SU-DHL-6 (cell line): ENCODE measurements at regions not wholly inside any gene's neighbourhood (a gene's known extent, or its start where the extent isn't known, plus 50 kb on each side); places are given as distances from the start of the nearest gene placed in this dataset.

ENCODE experiments used
- H2AFZ ChIP-seq: fragments of 200-600 bp; sonication (generic); 2 replicates; pipeline ENCODE4 v1.6.1; 2014; ENCODE audit warnings: low read depth, mild to moderate bottlenecking, moderate library complexity, mixed read lengths, antibody characterized with exemption, low read length; ENCODE audit not compliant: severe bottlenecking
- H3F3A ChIP-seq: fragments of 200-600 bp; shearing (Covaris generic); 2 replicates; pipeline ENCODE4 v1.6.0; 2016; ENCODE audit warnings: antibody characterized with exemption, mild to moderate bottlenecking; ENCODE audit not compliant: insufficient read depth
- H3K27ac ChIP-seq: fragments of 200-600 bp; sonication (generic); 2 replicates; pipeline ENCODE4 v1.5.1; 2016; ENCODE audit warnings: low read depth, mild to moderate bottlenecking, low read length, moderate library complexity, mixed read lengths
- H3K27me3 ChIP-seq: fragments of 200-600 bp; sonication (generic), shearing (Covaris generic); 2 replicates; pipeline ENCODE4 v1.6.0; 2014; ENCODE audit warnings: mild to moderate bottlenecking, low read length
- H3K36me3 ChIP-seq: fragments of 200-600 bp; sonication (generic); 2 replicates; pipeline ENCODE4 v1.6.1; 2014; ENCODE audit warnings: mild to moderate bottlenecking, low read length, mixed read lengths
- H3K4me2 ChIP-seq: fragments of 300-600, 200-600 bp; shearing (Covaris generic), sonication (generic); 2 replicates; pipeline ENCODE4 v1.6.0; 2014; ENCODE audit warnings: low read length, low read depth, mild to moderate bottlenecking; ENCODE audit not compliant: poor library complexity, severe bottlenecking
- H3K4me3 ChIP-seq: fragments of 200-600 bp; sonication (generic); 2 replicates; pipeline ENCODE4 v1.5.1; 2014; ENCODE audit warnings: antibody characterized with exemption, low read length, mild to moderate bottlenecking, mixed read lengths; ENCODE audit not compliant: insufficient read depth, poor library complexity, severe bottlenecking
- H3K79me2 ChIP-seq: fragments of 200-600 bp; sonication (generic); 2 replicates; pipeline ENCODE4 v1.6.1; 2014; ENCODE audit warnings: mild to moderate bottlenecking, low read length, moderate library complexity; ENCODE audit not compliant: insufficient read depth
- H3K9ac ChIP-seq: fragments of 200-600 bp; sonication (generic); 2 replicates; pipeline ENCODE4 v1.7.0; 2014; ENCODE audit warnings: mild to moderate bottlenecking, low read length
- H3K9me2 ChIP-seq: fragments of 200-600 bp; sonication (generic); replicated peaks from 2 replicates; pipeline ENCODE4 v1.6.1; 2014; ENCODE audit warnings: low read length; ENCODE audit not compliant: insufficient read depth
- H3K9me3 ChIP-seq: fragments of 200-600 bp; sonication (generic); 2 replicates; pipeline ENCODE4 v1.6.1; 2014; ENCODE audit warnings: low read length, mixed read lengths; ENCODE audit not compliant: insufficient read depth
- H4K20me1 ChIP-seq: fragments of 200-600 bp; sonication (generic); 2 replicates; pipeline ENCODE4 v1.6.1; 2014; ENCODE audit warnings: low read depth, mild to moderate bottlenecking, antibody characterized with exemption, low read length, moderate library complexity, mixed read lengths
- CTCF ChIP-seq: fragments of 200-600 bp; sonication (generic); IDR thresholded peaks from one replicate; pipeline ENCODE4 v1.5.1; 2017; ENCODE audit warnings: antibody characterized with exemption, mild to moderate bottlenecking, low read length, moderate library complexity; ENCODE audit not compliant: insufficient read depth, poor library complexity, severe bottlenecking
- EZH2phosphoT487 ChIP-seq: fragments of 200-600 bp; sonication (generic), shearing (Covaris generic); conservative IDR thresholded peaks from 2 replicates; pipeline ENCODE4 v1.6.1; 2018; ENCODE audit warnings: mild to moderate bottlenecking, antibody characterized with exemption, low read length, moderate library complexity, mixed read lengths

GRCh38 chr12:104850781-104851180, 107.3 kb downstream of the SLC41A2 start:
- H3K9ac ChIP-seq = no peak overlapping the region
- H3K4me2 ChIP-seq = no peak overlapping the region
- no peaks in the 10 kb centered on the region for H3K27me3 ChIP-seq
- no peak overlapping the region for H3K27ac ChIP-seq
- H3K36me3 ChIP-seq = no peaks in the 10 kb centered on the region
- no peaks in the 10 kb centered on the region for H3F3A ChIP-seq
- H2AFZ ChIP-seq = no peak overlapping the region
- H3K79me2 ChIP-seq = no peaks in the 10 kb centered on the region
- no peaks in the 10 kb centered on the region for H3K9me2 ChIP-seq
- H3K4me3 ChIP-seq = no peak overlapping the region
- no peaks in the 10 kb centered on the region for H3K9me3 ChIP-seq
- no peaks in the 10 kb centered on the region for H4K20me1 ChIP-seq
- TF ChIP-seq CTCF (no peak), EZH2phosphoT487 (no peak)

DNA sequence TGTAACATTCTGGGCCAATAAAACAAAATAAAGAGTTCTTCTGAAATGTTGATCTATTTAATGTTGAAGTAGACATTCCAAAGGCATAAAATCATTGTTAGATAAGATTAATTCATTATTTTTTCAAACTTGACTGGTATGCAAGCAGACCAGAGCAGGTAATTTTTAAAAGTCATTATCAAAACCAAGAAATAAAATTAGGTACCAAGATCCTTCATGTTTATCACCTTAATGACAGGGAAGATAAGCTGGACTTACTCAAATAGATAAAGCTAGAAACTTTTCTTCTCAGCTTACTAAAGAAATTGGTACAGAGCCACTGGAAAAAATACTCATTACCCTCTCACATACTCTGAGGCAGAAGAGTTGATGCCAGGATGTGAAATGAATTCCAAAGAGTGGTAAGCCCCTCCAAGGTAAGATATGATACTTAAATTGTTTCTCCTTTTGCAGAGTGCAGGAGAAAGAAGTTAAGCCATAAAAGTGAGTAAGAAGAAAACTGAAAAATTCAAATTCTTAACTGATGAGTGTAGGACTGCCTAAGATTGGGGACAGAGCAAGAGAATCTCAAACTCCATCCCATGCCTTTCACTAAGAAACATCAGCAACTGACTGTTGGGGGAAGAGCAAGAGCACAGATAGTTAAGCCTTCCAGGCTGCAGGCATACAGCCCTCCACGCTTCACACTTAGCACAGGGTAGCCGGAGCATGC, 111.9 kb downstream of the SLC41A2 start:
- Histone ChIP-seq H3K27me3 (no peaks in the 10 kb centered on the region), H3F3A (no peaks in the 10 kb centered on the region), H3K9me2 (no peaks in the 10 kb centered on the region), H3K9me3 (no peaks in the 10 kb centered on the region), H3K4me2 (no peak overlapping the region), H3K27ac (no peak overlapping the region), H3K9ac (no peak overlapping the region), H3K4me3 (no peak overlapping the region), H4K20me1 (no peaks in the 10 kb centered on the region), H3K36me3 (0 out of 2 replicates have a peak, but pooled peaks cover 2% of the 10 kb centered on the region), H2AFZ (no peak overlapping the region), H3K79me2 (no peaks in the 10 kb centered on the region)
- no peak for TF ChIP-seq EZH2phosphoT487
- no peak for TF ChIP-seq CTCF

GRCh38 chr12:104844123-104844522, 114.0 kb downstream of the SLC41A2 start:
- H2AFZ ChIP-seq = no peak overlapping the region
- H3K9me2 ChIP-seq = no peaks in the 10 kb centered on the region
- no peaks in the 10 kb centered on the region for H3K27me3 ChIP-seq
- no peaks in the 10 kb centered on the region for H4K20me1 ChIP-seq
- no peak overlapping the region for H3K4me3 ChIP-seq
- no peaks in the 10 kb centered on the region for H3K9me3 ChIP-seq
- no peak overlapping the region for H3K9ac ChIP-seq
- no peak overlapping the region for H3K27ac ChIP-seq
- no peaks in the 10 kb centered on the region for H3F3A ChIP-seq
- TF ChIP-seq EZH2phosphoT487 = no peak
- TF ChIP-seq CTCF = no peak
- H3K36me3 ChIP-seq = 0 out of 2 replicates have a peak, but pooled peaks cover 2% of the 10 kb centered on the region
- H3K79me2 ChIP-seq = no peaks in the 10 kb centered on the region
- no peak overlapping the region for H3K4me2 ChIP-seq
